ENCODE measurements at regions not wholly inside any gene's neighbourhood (a gene's known extent, or its start where the extent isn't known, plus 50 kb on each side); places are given as distances from the start of the nearest gene placed in this dataset.
A peak's percentile ranks its signal among the peaks of the same experiment; 100 is the strongest.

DNA sequence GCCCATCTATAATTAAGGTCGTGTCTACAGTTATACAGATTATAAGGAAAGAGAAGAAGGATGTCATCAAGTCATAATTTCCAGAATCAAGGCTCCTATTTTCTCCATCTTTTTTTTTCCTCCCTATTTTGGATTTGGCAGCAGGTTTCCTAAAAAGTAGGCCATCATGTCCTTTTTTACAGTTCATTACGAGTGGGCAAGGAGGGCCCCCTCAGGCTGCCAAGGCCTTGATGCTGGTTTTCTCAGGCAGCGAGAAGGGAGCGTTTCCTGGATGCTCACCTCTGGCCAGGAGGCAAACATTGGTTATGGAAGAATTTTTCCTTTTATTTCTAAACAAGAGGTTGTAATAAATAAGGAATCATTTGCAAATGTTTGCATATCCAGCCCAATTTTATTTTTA is 414.6 kb downstream of the DHX35 start:
- no peak for DNase-seq (ENCODE audit: low spot score)
- H3K4me3 ChIP-seq: no peak overlapping the region
- TF ChIP-seq, protein P1, sequence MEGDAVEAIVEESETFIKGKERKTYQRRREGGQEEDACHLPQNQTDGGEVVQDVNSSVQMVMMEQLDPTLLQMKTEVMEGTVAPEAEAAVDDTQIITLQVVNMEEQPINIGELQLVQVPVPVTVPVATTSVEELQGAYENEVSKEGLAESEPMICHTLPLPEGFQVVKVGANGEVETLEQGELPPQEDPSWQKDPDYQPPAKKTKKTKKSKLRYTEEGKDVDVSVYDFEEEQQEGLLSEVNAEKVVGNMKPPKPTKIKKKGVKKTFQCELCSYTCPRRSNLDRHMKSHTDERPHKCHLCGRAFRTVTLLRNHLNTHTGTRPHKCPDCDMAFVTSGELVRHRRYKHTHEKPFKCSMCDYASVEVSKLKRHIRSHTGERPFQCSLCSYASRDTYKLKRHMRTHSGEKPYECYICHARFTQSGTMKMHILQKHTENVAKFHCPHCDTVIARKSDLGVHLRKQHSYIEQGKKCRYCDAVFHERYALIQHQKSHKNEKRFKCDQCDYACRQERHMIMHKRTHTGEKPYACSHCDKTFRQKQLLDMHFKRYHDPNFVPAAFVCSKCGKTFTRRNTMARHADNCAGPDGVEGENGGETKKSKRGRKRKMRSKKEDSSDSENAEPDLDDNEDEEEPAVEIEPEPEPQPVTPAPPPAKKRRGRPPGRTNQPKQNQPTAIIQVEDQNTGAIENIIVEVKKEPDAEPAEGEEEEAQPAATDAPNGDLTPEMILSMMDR (IDR thresholded peaks at IDR 0.05): no peak
- H3K27ac ChIP-seq: no peak overlapping the region

- Histone ChIP-seq H3K4me3 (no peak overlapping the region), H3K27ac (no peak overlapping the region)
- TF ChIP-seq, protein P1 (IDR thresholded peaks at IDR 0.05): no peak
- DNase-seq (ENCODE audit: low spot score): no peak
These were observed 402.2 kb downstream of the DHX35 start for GRCh38 chr20:39364320-39364719.

DNA sequence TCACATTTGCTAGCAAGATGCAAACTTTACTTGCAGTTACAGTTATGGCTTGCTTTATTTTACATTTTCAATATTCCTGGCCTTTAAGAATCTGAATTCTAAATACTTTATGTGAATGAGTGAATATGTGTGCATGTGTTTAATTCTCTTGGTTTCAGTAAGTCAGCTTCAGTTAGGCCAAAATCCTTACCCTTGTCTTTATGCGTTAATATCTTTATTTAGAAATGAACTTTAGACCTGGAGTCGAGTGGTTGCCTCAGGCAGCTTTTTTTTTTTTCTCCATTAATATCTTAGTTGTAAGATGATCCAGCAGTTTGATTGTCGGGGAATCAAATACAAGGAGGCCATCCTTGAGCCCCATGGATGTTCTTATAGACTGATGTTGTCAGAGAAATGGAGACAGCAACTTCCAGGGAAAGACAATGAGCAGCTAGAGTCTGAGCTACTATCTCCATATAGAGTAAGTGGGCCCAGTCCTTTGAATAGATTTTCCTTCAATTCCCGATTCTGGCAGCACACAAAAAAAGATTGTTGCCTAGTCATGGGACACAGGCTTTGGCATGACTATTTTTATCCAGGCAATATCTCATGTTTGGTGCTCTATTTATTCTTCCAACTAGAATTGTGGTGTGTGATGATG is 398.0 kb downstream of the DHX35 start:
- no peak for DNase-seq (ENCODE audit: low spot score)
- H3K4me3 ChIP-seq: no peak overlapping the region
- TF ChIP-seq, protein P1 (IDR thresholded peaks at IDR 0.05): no peak
- no peak overlapping the region for H3K27ac ChIP-seq

DNA sequence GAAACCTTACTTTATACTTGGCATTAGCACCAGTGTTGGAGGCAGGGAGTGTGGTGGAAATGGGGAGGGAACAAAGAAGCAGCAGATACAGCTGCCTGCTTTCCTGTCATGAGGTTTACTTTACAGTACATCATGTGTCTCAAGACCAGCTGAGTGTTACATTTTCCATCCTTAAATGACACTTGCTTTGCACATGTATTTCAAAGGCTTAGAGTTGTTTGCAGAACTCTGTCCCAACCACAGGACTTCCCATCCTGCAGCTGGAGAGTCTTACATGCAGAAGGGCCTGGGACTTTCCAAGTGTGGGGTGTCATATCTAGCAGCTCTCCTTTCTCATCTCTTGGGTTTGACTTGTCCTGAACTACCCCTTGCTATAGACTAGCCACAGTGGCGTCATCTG is 395.9 kb downstream of the DHX35 start:
- Histone ChIP-seq H3K4me3 (no peak overlapping the region), H3K27ac (peak overlapping the region in 1 of 2 donors; percentile 62)
- DNase-seq (ENCODE audit: low spot score): no peak
- TF ChIP-seq, protein P1 (IDR thresholded peaks at IDR 0.05): no peak

DNA sequence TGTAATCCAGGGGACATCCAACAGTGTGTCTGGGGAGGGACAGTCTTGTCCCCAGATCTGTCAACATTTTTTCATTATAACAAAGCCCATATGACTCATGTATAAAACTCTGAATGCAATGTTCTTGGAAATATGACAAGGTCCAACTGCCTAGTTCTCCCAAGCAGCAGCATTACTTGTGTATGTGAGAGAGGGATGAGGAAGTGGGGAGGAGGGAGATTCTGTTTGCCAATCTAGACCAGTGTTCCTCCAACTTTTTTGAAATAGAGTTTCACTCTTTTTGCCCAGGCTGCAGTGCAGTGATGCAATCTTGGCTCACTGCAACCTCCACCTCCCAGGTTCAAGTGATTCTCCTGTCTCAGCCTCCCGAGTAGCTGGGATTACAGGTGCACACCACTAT is 394.8 kb downstream of the DHX35 start:
- no peak for DNase-seq (ENCODE audit: low spot score)
- peak overlapping the region in 1 of 2 donors; percentile 62 for H3K27ac ChIP-seq
- no peak overlapping the region for H3K4me3 ChIP-seq
- TF ChIP-seq, protein P1 (IDR thresholded peaks at IDR 0.05): no peak

GRCh38 chr20:39349240-39349639 is 387.1 kb downstream of the DHX35 start:
- DNase-seq (ENCODE audit: low spot score): no peak
- Histone ChIP-seq H3K27ac (no peak overlapping the region), H3K4me3 (no peak overlapping the region)
- TF ChIP-seq, protein P1 (IDR thresholded peaks at IDR 0.05): no peak

GRCh38 chr20:39347626-39348025 is 385.5 kb downstream of the DHX35 start:
- no peak overlapping the region for H3K27ac ChIP-seq
- no peak for DNase-seq (ENCODE audit: low spot score)
- no peak overlapping the region for H3K4me3 ChIP-seq
- TF ChIP-seq, protein P1 (IDR thresholded peaks at IDR 0.05): no peak

Measured in coronary artery (tissue), 2 donors.